K562 (cell line): ENCODE measurements at regions not wholly inside any gene's neighbourhood (a gene's known extent, or its start where the extent isn't known, plus 50 kb on each side); places are given as distances from the start of the nearest gene placed in this dataset.

Experiments
- ATAC-seq: fragments of 200-7000 bp; cut with Tn5 transposase; 3 replicates; pipeline ENCODE4 v1.9.1; 2020; ENCODE audit warnings: moderate library complexity
- BruUV-seq: library from RNA; stranded (reverse); fragments of 400-500 nt; replicated peaks from 2 replicates; lab custom pipeline; 2021; lab: Mats Ljungman, UMichigan
- CTCF ChIA-PET: fragments of 300-600 bp; formaldehyde crosslinking; extraction: SDS; loops from one replicate; lab custom pipeline; 2021; ENCODE audit warnings: low intra/inter-chr PET ratio; lab: Yijun Ruan, JAX
- POLR2A ChIA-PET: fragments of 300-600, 350-650 bp; sonication (Branson Sonifier 250); formaldehyde crosslinking; extraction: SDS; loops from one replicate; lab custom pipeline; 2021; ENCODE audit warnings: antibody characterized with exemption, inconsistent platforms; lab: Yijun Ruan, JAX
- DNase-seq, 4 experiments: peaks; one replicate each; pipeline versions ENCODE4 v3.0.0 to v3.0.0-alpha.2; 2011 to 2018; ENCODE audit warnings: low spot score in 3 of 4, mixed read lengths in 3 of 4; ENCODE audit errors: extremely low read depth in 1 of 4
- FAIRE-seq: peaks from 2 replicates; lab custom pipeline; 2011; peaks lifted over from hg19 to GRCh38; lab: Jason Lieb, UNC
- H2AFZ ChIP-seq: 2 replicates; pipeline ENCODE4 v1.6.0; 2011; ENCODE audit warnings: low read depth, low read length, control low read depth, inconsistent platforms
- H3K27ac ChIP-seq: fragments of 200-600 bp; 3 replicates; pipeline ENCODE4 v1.8.0; 2011; ENCODE audit warnings: low read depth, mild to moderate bottlenecking, control low read depth, inconsistent platforms, low read length, moderate library complexity, mixed read lengths; ENCODE audit errors: extremely low read depth
- H3K27me3 ChIP-seq, 2 experiments: fragments of 300-600 bp in 1 of 2; 2 replicates in 1 of 2; 3 replicates in 1 of 2; pipeline versions ENCODE4 v1.6.0 to v1.8.0; 2011; ENCODE audit warnings: inconsistent platforms in 2 of 2, low read length in 2 of 2, mild to moderate bottlenecking in 1 of 2, mixed read lengths in 1 of 2, moderate library complexity in 1 of 2; ENCODE audit not compliant: control insufficient read depth in 2 of 2, insufficient read depth in 2 of 2
- H3K36me3 ChIP-seq: fragments of 300-600 bp; 3 replicates; pipeline ENCODE4 v1.8.0; 2011; ENCODE audit warnings: mild to moderate bottlenecking, low read length, inconsistent platforms; ENCODE audit not compliant: control insufficient read depth, insufficient read depth
- H3K4me1 ChIP-seq, 2 experiments: fragments of 200-600 bp in 1 of 2; replicated peaks in 1 of 2; 2 replicates in 1 of 2; 3 replicates in 1 of 2; pipeline versions ENCODE4 v1.5.1 to v1.8.0; 2011; ENCODE audit warnings: inconsistent platforms in 2 of 2, low read length in 2 of 2, mild to moderate bottlenecking in 1 of 2, mixed read lengths in 1 of 2, moderate library complexity in 1 of 2; ENCODE audit not compliant: control insufficient read depth in 2 of 2, insufficient read depth in 2 of 2
- H3K4me2 ChIP-seq: 2 replicates; pipeline ENCODE4 v1.6.1; 2011; ENCODE audit warnings: low read length, control low read depth, inconsistent platforms, mixed read lengths; ENCODE audit not compliant: insufficient read depth
- H3K4me3 ChIP-seq: fragments of 200-600 bp; sonication (generic), shearing (Covaris generic); 2 replicates; pipeline ENCODE4 v1.5.1; 2016; ENCODE audit warnings: control low read depth, inconsistent platforms
- H3K79me2 ChIP-seq: fragments of 200-600 bp; 3 replicates; pipeline ENCODE4 v1.8.0; 2011; ENCODE audit warnings: low read length, inconsistent platforms; ENCODE audit not compliant: control insufficient read depth, insufficient read depth
- H3K9ac ChIP-seq, 2 experiments: 2 replicates each; pipeline versions ENCODE4 v1.6.0 to v1.6.1; 2011; ENCODE audit warnings: low read depth in 2 of 2, low read length in 2 of 2, control low read depth in 1 of 2, inconsistent platforms in 1 of 2, mild to moderate bottlenecking in 1 of 2, mixed read lengths in 1 of 2; ENCODE audit not compliant: insufficient read depth in 1 of 2
- H3K9me1 ChIP-seq: one replicate; pipeline ENCODE4 v1.6.0; 2011; ENCODE audit warnings: inconsistent platforms, mild to moderate bottlenecking, low read length, moderate library complexity; ENCODE audit not compliant: control insufficient read depth, insufficient read depth
- H3K9me3 ChIP-seq: replicated peaks from 2 replicates; pipeline ENCODE4 v1.5.1; 2011; ENCODE audit warnings: low read depth, low read length, inconsistent platforms; ENCODE audit not compliant: control insufficient read depth, insufficient read depth
- H4K20me1 ChIP-seq: replicated peaks from 2 replicates; pipeline ENCODE4 v1.6.1; 2011; ENCODE audit warnings: low read length, inconsistent platforms, mixed read lengths; ENCODE audit not compliant: control insufficient read depth, insufficient read depth
- CSDE1 ChIP-seq, 2 experiments: fragments of 450-650 bp; IDR thresholded peaks; 2 replicates each; pipeline ENCODE4 v1.6.1; 2016; ENCODE audit warnings: mild to moderate bottlenecking in 1 of 2
- EP400 ChIP-seq: fragments of 450-650 bp; IDR thresholded peaks from 2 replicates; pipeline ENCODE4 v1.6.1; 2017; ENCODE audit warnings: antibody characterized with exemption, mild to moderate bottlenecking, moderate library complexity
- FIP1L1 ChIP-seq: fragments of 200-400 bp; formaldehyde crosslinking; IDR thresholded peaks from 2 replicates; pipeline ENCODE4 v1.6.1; 2018; ENCODE audit warnings: mild to moderate bottlenecking, low read depth, low read length; ENCODE audit not compliant: poor library complexity, severe bottlenecking
- GABPB1 ChIP-seq: sonication (generic); formaldehyde crosslinking; IDR thresholded peaks from 2 replicates; pipeline ENCODE4 v1.8.0; 2022; ENCODE audit warnings: mild to moderate bottlenecking, missing genetic modification reagents
- HIVEP1 ChIP-seq: fragments of 250-450 bp; sonication (Bioruptor Pico); IDR thresholded peaks from 2 replicates; pipeline ENCODE4 v1.4.0; 2020; ENCODE audit warnings: mild to moderate bottlenecking
- JUNB ChIP-seq: fragments of 450-650 bp; formaldehyde crosslinking; conservative IDR thresholded peaks from 2 replicates; pipeline ENCODE4 v1.4.0; 2020; ENCODE audit warnings: mild to moderate bottlenecking
- L3MBTL2 ChIP-seq: fragments of 450-650 bp; IDR thresholded peaks from 2 replicates; pipeline ENCODE4 v1.6.1; 2016; ENCODE audit warnings: mild to moderate bottlenecking, moderate library complexity
- POLR2AphosphoS2 ChIP-seq: IDR thresholded peaks from 2 replicates; pipeline ENCODE4 v1.6.1; 2012; ENCODE audit warnings: low read length, improper control_type of control experiment
- SMARCE1 ChIP-seq: fragments of 450-650 bp; IDR thresholded peaks from 2 replicates; pipeline ENCODE4 v1.7.1; 2016; ENCODE audit warnings: mild to moderate bottlenecking
- SP2 ChIP-seq: IDR thresholded peaks from 2 replicates; pipeline ENCODE4 v1.6.1; 2011; ENCODE audit warnings: mild to moderate bottlenecking, low read depth, low read length, moderate library complexity; ENCODE audit not compliant: poor library complexity, severe bottlenecking; ENCODE audit errors: extremely low read depth
- TBL1XR1 ChIP-seq, 2 experiments: IDR thresholded peaks; 2 replicates each; pipeline ENCODE4 v1.6.1; 2012; ENCODE audit warnings: improper control_type of control experiment in 2 of 2, low read length in 2 of 2, mild to moderate bottlenecking in 1 of 2
- TEAD4 ChIP-seq, 2 experiments: sonication (generic) in 1 of 2; formaldehyde crosslinking in 1 of 2; IDR thresholded peaks; 2 replicates each; pipeline versions ENCODE4 v1.6.1 to v1.8.0; 2012 to 2022; ENCODE audit warnings: borderline replicate concordance in 1 of 2, inconsistent platforms in 1 of 2, low read length in 1 of 2, mild to moderate bottlenecking in 1 of 2, missing genetic modification reagents in 1 of 2
- VEZF1 ChIP-seq: fragments of 200-800 bp; sonication (Bioruptor generic); IDR thresholded peaks from 2 replicates; pipeline ENCODE4 v1.6.1; 2017; ENCODE audit warnings: missing genetic modification characterization, missing compliant biosample characterization
- ZNF395 ChIP-seq: fragments of 200-800 bp; sonication (Bioruptor generic); IDR thresholded peaks from 2 replicates; pipeline ENCODE4 v1.6.1; 2017; ENCODE audit warnings: missing genetic modification characterization, missing compliant biosample characterization
- ZNF444 ChIP-seq: fragments of 250-450 bp; sonication (Bioruptor Pico); IDR thresholded peaks from 2 replicates; pipeline ENCODE4 v1.4.0; 2020; ENCODE audit warnings: mild to moderate bottlenecking, moderate library complexity
- ZNF551 ChIP-seq: fragments of 250-450 bp; sonication (Bioruptor Pico); IDR thresholded peaks from 2 replicates; pipeline ENCODE4 v1.5.0; 2021; ENCODE audit warnings: mild to moderate bottlenecking, moderate library complexity
- ZNF639 ChIP-seq, 2 experiments: fragments of 200-800 bp in 1 of 2; sonication (Bioruptor generic) in 1 of 2; sonication (generic) in 1 of 2; formaldehyde crosslinking in 1 of 2; IDR thresholded peaks in 1 of 2; conservative IDR thresholded peaks in 1 of 2; 2 replicates each; pipeline versions ENCODE4 v1.5.0 to v1.6.1; 2016 to 2020; ENCODE audit warnings: missing compliant biosample characterization in 1 of 2, missing genetic modification characterization in 1 of 2, missing genetic modification reagents in 1 of 2
- WGBS: fragments of 100-300 bp; shearing (Covaris generic); methylation state at CpG from one replicate; pipeline ENCODE4 v1.1.6; 2016; ENCODE audit warnings: low coverage, mixed read lengths; ENCODE audit not compliant: insufficient coverage; ENCODE audit errors: missing lambda C conversion rate; 5-methylcytosine and 5-hydroxymethylcytosine counted together
- in situ Hi-C: fragments of 300-500 bp; cut with MboI; formaldehyde crosslinking; loops from 4 replicates; pipeline ENCODE4 v1.15.0; 2018; ENCODE audit warnings: inconsistent platforms, mixed read lengths
- intact Hi-C: fragments of 100-400 bp; cut with micrococcal nuclease; formaldehyde crosslinking; loops from 2 replicates; pipeline ENCODE4 v1.14.2; 2022

DNA sequence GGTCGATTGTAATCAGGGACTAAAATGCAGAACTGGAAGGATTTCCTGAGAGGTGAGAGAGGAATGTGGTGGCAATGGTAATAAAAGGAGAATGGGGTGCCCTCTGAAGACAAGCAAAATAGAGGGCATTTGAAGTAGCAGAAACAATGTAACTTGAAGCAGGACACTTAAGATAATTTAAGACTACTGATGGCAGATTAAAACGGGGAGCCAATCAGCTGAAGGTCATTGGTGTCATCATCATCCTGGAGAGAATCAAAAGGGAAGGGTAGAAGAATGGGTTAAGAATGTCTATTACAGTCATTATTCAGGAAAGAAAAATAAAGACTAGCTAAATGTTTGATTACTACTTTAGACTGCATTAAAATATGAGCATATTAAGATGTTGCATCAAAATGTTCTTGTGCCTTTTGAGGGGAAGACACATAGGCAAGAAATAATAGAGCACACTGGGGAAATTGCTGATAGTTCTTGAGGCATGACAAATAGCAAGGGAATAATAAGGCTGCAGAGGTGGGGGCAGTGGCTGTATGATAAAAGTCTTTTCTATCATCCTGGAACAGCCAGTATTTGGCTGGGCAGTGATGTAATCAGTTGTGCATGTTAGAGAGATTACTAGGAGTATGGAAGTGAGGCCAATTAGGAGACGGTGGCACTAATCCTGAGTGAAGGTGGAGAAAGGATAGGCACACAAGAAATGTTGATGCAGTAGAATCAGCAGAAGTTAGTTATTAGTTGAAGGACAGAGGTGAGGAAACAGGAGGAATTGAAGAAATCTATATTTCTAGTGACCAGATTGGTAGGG is 60.2 kb downstream of the CCDC71L start:
- WGBS, result 3% methylated on average over 3 of the region's 3 CpGs
- FAIRE-seq, result no peak
- peaks cover 4% of the 10 kb centered on the region for H3K9me1 ChIP-seq
- peak overlapping the region; percentile 27 for H3K4me2 ChIP-seq
- H3K9ac ChIP-seq, result peak overlapping the region in 1 of 2 experiments; percentile 5; a peak in 2 of 4 replicates
- CTCF ChIA-PET, result no interaction called here
- BruUV-seq, result no TSS peak
- intact Hi-C loops, result no loop called here
- H3K4me3 ChIP-seq, result no peak overlapping the region
- no peaks in the 10 kb centered on the region for H3K27me3 ChIP-seq
- ATAC-seq, result peak; percentile 10; the same call in 2 of the 3 replicates
- H2AFZ ChIP-seq, result peak overlapping the region; percentile 90
- in situ Hi-C loops, result no loop called here
- H3K9me3 ChIP-seq, result peaks cover 5% of the 10 kb centered on the region
- peak overlapping the region; percentile 3; the same call in 1 of the 3 replicates for H3K27ac ChIP-seq
- H3K4me1 ChIP-seq, result peaks cover 19 to 65% of the 10 kb centered on the region in 2 experiments
- POLR2A ChIA-PET, result interaction anchor here (0.6 to 1.5 kb wide), 3 partner anchors 10 to 170 kb away, joined by 3 to 5 read pairs (median 3); no protein-coding TSS in a partner anchor
- no peaks in the 10 kb centered on the region for H4K20me1 ChIP-seq
- H3K36me3 ChIP-seq, result no peaks in the 10 kb centered on the region
- DNase-seq, result peak in 1 of 4 experiments; percentile 66
- H3K79me2 ChIP-seq, result no peaks in the 10 kb centered on the region
- TF ChIP-seq SMARCE1 (peak; percentile 79), JUNB (CRISPR knock-in tag) (no peak), ZNF444 (CRISPR knock-in tag) (no peak), TEAD4 (IDR thresholded peaks at IDR 0.05; ENCODE audit: low read length) (peak; percentile 87), TEAD4 (CRISPR knock-in tag; IDR thresholded peaks at IDR 0.05; ENCODE audit: borderline replicate concordance) (no peak), VEZF1 (CRISPR knock-in tag) (peak; percentile 53; the same call in 1 of the 2 replicates), TBL1XR1 (IDR thresholded peaks at IDR 0.05; ENCODE audit: low read length in 2 of 2) (no peak), ZNF551 (CRISPR knock-in tag) (no peak), ZNF395 (CRISPR knock-in tag) (no peak), CSDE1 (IDR thresholded peaks at IDR 0.05) (no peak), GABPB1 (CRISPR knock-in tag) (no peak), SP2 (no peak), L3MBTL2 (no peak), POLR2AphosphoS2 (no peak), FIP1L1 (no peak), HIVEP1 (no peak), ZNF639 (CRISPR knock-in tag; conservative IDR thresholded peaks at IDR 0.05 in 1 of 2, IDR thresholded peaks at IDR 0.05 in 1 of 2) (0 out of 4 replicates have a peak, but pooled peaks of 1 of the 2 experiments have one; percentile 55), EP400 (peak; percentile 25; the same call in 1 of the 2 replicates)
